ENCODE measurements at regions not wholly inside any gene's neighbourhood (a gene's known extent, or its start where the extent isn't known, plus 50 kb on each side); places are given as distances from the start of the nearest gene placed in this dataset.

DNA sequence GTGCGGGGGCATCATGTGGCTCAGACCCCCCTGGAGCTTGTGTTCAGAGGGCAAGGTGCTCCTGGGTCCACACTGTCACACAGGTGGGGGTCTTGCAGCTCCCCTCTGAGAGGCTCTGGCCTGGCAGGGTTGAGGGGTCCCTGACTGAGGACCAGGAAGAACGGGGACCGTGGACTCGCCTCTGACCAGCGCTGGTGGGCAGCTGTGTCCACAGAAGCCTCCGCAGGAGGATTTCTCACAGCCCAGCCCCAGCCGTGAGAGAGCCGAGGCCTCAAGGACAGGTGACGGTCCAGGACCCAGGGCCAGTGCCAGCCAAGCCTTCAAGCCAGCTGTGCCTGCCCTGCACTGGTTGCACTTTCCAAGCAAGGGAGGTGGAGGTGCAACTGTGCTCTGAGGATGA is 63.5 kb upstream of the TTC34 start:
- in situ Hi-C loops (cut with MboI; ENCODE audit: low pct_unique_long_range_greater_than_20kb, low sequenced_read_pairs) = no loop called here
- DNase-seq = no peak

DNA sequence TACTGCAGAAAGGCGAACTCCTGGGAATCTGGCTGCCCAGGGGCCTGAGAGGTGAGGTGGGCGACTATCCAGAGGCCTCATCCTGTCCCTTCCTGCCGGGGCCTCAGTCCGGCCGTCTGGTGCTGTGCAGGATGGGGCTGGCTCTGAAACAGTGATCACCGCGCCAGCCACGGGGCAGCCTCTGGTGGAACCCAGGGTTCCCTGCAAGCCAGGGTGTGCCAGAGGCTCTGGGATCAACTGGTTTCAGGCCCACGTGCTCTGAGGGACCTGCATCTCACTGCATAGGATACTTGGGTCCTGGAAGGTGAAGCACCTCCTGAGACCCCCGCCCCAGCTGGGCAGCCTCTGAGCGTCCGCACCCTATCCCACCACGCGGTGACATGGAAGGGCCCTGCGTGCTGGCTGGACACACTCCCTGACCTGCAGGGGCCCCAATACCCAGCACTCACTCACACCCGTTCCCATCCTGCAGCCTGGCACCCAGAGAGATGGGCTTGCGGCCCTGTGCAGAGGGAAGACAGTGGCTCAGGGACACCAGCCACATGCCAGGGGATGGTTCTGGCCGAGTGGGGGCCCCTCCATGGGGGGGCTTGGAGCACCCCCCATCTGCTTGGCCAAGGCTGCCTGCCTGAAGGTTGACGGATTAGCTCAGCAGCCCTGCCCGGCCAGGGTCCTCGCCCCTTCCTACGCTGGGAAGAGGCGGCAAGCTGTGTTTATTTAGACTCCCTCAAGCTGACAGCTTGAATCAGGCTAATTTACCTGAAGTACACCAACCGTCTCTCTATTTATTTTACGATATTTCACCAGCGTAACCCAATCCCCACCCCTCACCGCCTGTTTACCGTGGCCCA is 64.3 kb upstream of the TTC34 start:
- in situ Hi-C loops (cut with MboI; ENCODE audit: low pct_unique_long_range_greater_than_20kb, low sequenced_read_pairs) = no loop called here
- no peak for DNase-seq

DNA sequence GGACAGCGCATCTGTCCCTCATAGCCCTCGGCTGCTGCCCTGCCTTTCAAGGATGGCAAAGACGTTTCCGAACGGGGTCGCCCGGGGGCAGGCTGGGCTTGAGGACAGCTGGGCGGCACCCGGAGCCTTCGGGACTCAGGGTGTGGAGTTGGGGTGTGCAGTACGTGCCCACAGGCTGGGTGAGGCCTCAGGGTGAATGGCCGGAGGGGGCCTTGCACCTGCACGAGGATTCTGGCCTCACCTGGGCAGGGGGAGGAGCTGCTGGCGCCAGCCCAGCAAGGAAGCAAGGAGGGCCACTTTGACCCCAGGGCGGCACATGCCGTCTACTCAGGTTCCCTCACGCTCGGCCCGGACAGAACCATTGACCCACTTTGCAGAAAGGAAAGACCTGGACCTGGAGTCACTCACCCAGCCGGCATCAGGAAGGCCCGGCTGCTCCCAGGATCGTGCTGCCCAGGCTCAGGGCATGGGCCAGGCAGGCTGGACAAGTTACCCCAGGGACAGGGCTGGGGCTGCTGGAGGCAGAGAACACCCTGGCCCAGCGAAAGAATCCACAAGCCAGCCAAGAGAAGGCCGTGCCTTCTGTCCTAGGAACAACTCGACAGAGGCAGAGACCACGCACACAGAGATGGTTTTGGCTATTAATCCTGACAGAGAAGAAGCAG is 65.1 kb upstream of the TTC34 start:
- in situ Hi-C loops (cut with MboI; ENCODE audit: low pct_unique_long_range_greater_than_20kb, low sequenced_read_pairs) = no loop called here
- no peak for DNase-seq

DNA sequence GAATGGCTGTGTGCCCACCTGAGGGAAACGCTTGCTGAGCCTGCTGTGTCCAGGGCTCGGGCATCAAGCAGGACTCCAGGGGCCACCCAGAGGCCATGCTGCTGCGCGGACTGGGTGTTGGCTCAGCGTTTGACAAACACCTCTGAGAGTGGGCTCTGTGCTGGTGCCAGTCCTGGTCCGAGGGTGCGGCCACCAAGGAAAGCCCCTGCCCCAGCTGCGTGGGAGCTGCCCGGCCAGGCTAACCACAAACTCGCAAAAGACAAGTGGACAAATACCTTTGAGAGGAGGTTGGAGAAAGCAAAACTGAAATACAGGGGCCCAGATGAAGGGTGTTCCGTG is 65.6 kb upstream of the TTC34 start:
- in situ Hi-C loops (cut with MboI; ENCODE audit: low pct_unique_long_range_greater_than_20kb, low sequenced_read_pairs) = no loop called here

DNA sequence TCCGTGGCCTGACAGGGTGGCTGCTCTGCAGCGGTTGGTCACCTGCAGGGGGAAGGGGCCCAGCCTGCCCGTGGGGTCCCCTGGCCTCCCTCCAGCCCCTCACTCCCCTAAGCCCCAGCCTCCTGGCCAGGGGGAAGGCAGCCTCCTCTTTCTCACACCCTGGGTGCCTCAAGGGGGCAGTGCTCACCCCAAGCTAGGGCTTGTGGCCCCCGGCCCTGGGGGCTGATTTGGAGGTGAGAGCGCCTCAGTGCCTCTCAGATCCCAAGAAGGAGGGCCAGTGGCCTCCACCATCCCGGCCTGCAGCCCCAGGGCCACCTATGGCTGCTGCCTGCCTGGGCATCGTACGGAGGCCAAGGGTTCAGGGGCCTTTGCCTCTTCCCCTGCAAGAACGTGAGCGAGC is 66.4 kb upstream of the TTC34 start:
- DNase-seq = no peak
- in situ Hi-C loops (cut with MboI; ENCODE audit: low pct_unique_long_range_greater_than_20kb, low sequenced_read_pairs) = no loop called here

More for the DNA sequence above, 65.6 kb upstream of the TTC34 start:
- no peak for DNase-seq

DNA sequence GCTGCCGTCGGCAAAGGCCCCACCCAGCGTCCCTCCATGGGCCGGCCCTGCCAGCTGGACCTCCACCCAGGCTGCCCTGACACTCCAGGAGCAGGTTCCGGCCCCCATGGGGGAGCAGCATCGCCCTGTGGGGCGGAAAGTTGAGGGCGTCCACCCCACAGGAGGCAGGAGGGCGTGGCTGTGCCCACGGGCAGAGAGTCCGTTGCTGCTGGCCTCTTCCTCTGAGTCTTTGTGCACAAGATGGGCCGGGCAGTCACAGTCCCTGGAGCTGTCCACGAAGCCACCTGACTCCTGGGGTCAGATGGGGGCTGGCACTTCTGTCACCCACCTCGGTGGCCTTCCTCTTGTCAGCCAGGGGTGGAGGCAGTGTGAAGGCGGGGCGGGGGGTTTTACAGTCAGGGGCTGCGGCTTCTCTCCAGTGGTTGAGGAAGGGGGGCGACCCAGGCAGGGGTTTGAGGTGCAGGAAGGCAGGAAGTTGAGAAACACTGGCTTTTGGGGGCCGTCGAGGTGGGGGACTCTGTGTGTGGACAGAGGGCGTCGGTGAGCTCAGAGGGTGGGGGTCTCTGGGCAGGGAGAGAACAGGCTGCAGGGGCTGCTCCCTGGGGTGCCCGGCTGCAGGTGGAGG is 67.2 kb upstream of the TTC34 start:
- in situ Hi-C loops (cut with MboI; ENCODE audit: low pct_unique_long_range_greater_than_20kb, low sequenced_read_pairs) = no loop called here
- DNase-seq = no peak

DNA sequence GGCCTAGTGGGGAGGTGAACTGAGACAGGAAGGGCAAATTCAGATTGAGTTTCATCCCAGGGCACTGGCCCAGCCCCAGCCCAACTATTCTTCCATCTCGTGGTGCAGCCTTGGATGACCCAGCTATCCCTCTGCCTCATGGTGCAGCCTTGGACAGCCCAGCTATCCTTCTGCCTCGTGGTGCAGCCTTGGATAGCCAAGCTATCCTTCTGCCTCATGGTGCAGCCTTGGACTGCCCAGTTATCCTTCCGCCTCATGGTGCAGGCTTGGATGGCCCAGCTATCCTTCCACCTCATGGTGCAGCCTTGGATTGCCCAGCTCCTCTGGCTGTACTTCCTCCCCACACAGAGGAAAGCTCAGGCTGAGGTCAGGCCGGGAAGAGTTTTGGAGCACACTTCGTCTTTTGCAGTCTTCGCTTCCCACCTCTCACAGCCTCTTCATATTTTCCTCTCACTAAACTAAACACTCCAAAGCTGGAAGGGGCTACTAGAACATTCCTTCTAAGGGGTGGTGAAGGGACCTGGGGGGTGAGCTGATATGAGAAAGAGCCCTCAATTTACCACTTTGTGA is 69.8 kb upstream of the TTC34 start:
- in situ Hi-C loops (cut with MboI; ENCODE audit: low pct_unique_long_range_greater_than_20kb, low sequenced_read_pairs) = no loop called here
- no peak for DNase-seq

DNA sequence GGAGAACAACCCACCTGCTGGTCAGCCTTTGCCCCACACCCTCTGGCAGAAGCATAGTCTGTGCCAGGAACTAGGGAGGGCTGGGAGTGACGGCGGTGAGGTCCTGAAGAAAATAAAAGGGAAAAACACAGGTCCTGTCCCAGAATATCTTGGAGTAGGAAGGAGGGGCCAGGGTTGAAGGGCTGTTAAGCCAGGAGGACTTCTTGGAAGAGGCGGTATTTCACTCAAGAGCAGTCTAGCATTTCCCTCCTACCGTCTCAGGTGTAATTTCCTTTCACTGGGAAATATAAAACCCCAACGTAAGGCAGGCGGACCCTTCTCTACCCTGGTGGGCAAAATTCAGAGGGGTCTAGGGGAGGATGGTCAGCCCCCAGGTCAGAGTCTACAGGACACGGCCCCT is 72.7 kb upstream of the TTC34 start:
- in situ Hi-C loops (cut with MboI; ENCODE audit: low pct_unique_long_range_greater_than_20kb, low sequenced_read_pairs) = no loop called here
- no peak for DNase-seq

DNA sequence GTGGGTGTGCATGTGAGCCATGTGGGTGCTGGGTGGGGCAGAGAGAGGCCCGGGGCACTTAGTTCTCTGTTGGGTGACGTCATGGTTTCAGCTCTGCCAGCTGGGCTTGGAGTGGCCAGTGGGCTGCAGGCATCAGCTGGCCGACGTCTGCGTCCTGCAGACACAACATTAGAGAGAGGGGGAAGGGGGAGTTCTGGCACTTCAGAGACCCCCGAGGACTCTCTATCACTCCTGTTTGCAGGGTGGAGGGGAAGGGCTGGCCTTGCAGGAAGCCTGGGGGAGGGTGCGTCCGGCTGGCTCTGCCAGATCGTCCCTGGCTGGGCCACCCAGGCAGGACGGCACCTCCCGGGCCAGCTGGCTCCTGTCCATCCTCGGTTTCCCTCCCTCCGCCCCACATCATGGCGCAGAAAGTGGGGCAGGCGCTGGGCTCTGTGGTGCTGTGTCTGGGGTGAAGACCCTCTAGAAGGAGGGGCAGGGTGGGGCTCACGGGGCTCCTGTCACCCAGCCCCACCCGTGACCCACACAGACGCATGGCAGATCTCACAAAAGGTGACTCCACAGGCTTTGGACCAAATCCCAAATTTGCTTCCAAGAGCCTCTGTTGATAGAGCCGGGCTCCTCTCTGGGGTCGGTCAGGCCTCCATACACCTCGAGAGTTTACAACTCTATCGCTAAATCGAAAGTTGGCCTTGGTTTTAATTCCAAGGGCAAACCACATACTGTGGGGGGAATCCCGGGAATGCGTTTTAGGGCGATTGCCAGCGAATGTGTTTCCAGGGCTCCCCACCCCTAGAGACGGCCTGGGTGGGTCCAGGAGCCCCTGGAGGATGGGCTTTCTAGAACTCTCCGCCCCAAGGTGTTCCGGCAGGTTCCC is 73.4 kb upstream of the TTC34 start:
- DNase-seq = no peak
- in situ Hi-C loops (cut with MboI; ENCODE audit: low pct_unique_long_range_greater_than_20kb, low sequenced_read_pairs) = no loop called here

DNA sequence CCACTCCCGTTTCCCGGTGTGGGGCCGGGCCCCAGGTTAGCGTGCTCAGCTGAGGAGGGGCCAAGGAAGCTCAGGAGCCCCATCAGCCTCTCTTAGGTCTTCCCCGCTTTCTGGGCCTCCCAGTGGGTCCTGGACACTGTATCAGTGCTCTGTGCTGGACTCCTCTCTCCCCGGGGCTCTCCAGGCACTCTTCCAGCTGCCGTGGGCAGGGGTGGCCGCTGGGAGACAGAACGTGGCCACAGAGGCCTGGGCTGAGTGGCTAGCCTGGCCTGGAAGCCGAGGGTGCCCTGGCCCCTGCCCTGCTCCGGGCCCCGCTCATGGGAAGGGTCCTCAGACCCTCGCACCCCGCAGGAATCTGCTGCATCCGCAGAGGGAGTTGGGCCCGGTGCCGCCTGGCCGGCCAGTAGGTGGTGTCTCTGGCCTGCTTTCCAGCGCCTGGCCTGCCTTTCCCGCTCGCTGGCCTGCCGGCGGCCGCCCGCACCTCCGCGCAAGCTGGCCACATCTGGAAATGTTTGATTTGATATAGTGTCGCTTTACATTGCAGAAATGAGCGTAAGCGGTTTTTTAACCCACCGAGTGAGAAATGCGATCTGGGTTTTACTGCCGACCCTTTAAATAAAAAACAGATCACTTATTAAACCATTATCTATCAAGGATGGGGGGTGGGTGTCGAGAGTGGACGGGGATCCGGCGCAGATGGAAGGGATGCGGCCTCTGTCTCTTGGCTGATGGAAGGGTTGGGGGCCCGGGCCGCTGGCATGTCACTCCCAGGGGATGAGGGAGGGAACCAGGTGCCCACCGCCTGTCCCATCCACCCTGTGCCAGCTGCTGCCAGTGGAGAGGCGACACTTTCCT is 74.4 kb upstream of the TTC34 start:
- DNase-seq = no peak
- in situ Hi-C loops (cut with MboI; ENCODE audit: low pct_unique_long_range_greater_than_20kb, low sequenced_read_pairs) = no loop called here

DNA sequence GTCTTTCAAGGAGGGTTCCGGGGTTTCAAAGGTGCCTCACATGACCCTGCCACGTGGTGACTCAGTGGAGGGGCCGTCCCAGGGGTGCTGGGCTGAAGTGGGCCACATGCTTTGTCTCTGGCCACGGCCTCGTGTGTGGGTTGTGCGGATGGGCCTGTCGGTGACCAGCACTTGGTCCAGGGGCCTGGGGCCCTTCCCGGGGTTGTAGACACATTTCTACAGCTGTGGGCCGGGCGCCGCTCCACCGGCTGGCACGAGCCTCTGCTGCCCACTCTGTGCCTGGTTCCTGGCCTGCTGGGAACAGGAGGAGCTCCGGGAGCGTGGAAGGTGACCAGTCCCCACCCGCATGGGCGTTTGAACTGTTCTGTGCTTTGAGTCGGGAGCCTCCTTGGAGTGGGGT is 75.4 kb upstream of the TTC34 start:
- in situ Hi-C loops (cut with MboI; ENCODE audit: low pct_unique_long_range_greater_than_20kb, low sequenced_read_pairs) = no loop called here
- no peak for DNase-seq

DNA sequence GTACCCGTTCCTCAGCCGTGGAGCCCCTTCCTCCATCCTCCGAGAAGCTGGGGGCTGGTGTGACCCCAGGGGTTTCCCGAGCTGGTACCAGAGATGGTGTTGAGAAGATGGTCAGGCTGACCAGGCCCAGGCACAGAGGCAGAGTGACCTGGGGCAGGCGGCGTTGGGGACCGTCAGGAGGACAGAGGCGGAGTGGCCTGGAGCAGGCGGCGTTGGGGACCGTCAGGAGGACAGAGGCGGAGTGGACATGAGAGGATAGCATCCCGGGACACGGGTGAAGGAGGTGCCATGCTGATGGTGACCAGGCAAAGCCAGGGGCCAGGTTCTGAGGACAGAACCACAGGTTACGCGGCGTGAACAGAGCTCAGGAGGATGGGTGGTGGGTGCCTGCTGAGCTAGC is 75.9 kb upstream of the TTC34 start:
- in situ Hi-C loops (cut with MboI; ENCODE audit: low pct_unique_long_range_greater_than_20kb, low sequenced_read_pairs) = no loop called here

DNA sequence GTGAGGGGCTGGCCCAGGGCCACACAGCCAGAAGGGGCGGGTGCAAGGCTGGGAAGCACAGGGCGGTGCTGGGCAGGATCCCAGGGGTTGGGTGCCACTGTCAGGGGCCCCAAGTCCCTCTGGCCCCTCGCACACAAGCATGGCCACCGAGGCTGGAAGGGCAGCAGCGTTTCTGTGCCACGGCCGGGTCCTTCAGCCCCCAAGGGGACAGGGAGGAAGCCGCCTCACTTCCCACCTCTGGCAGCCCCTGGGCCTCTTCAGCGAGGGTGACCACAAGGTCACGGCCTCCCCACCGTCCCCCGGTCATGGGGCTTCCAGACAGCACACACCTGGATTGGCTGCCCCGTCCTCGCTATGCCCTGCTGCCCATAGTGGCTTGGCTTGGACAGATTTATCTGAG is 77.1 kb upstream of the TTC34 start:
- in situ Hi-C loops (cut with MboI; ENCODE audit: low pct_unique_long_range_greater_than_20kb, low sequenced_read_pairs) = no loop called here
- no peak for DNase-seq

More for the DNA sequence above, 75.9 kb upstream of the TTC34 start:
- DNase-seq = no peak

DNA sequence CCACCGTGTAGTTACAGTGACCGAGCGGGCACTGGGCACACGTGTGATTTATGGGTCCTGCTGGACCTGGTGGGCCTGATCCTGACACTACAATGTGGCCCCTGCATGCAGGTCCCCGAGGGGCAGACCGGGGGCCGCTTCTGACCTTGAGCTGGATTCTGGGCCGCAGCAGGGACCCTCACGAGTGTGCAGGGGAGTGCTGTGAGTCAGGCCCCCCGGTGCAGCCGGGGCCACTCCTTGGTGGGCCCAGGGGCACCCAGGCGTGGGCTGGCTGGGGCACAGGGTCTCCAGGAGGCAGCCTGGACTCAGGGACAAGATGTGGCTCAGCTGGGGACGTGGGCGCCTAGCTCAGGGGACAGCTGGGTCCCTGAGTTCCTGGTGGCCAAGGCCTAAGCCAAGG is 77.5 kb upstream of the TTC34 start:
- DNase-seq = no peak
- in situ Hi-C loops (cut with MboI; ENCODE audit: low pct_unique_long_range_greater_than_20kb, low sequenced_read_pairs) = no loop called here

DNA sequence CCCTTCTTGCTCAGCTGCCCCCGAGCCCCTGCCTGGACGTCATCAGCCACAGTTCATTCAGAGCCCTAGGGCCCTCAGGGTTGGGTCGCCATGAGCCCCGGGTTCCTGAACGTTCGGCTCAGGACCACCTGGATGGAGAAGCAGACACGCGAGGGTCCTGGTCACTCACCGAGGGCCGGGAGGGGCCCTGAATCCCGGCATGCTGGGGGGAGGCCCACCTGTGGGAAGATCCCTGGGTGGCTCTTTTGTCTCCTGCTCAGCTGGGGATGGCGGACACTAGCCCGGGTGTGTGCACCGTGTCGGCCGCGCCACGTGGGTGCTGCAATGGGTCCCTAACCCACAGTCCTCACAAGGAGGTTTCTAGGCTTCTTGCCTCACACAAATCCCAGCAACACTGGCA is 78.1 kb upstream of the TTC34 start:
- in situ Hi-C loops (cut with MboI; ENCODE audit: low pct_unique_long_range_greater_than_20kb, low sequenced_read_pairs) = no loop called here
- DNase-seq = no peak

DNA sequence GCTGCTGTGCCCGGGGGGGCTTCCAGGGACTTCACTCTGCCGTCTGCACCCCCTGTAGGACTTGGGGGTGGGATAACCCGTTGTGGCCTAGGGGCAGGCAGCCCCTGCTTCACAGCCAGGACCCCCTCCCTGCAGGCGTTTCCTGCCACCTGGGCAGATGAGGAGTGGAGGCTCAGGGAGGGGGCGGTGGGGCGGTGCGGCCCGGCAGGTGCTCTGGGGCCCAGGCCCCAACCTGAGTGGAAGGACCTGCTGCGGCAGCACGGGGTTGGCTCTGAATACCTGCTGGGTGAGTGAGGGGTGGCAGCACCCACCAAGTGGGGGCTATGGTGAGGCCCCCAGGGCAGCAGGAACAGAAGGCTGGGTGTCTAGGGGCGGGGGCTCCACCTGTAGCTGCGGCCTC is 78.6 kb upstream of the TTC34 start:
- in situ Hi-C loops (cut with MboI; ENCODE audit: low pct_unique_long_range_greater_than_20kb, low sequenced_read_pairs) = no loop called here
- DNase-seq = no peak

DNA sequence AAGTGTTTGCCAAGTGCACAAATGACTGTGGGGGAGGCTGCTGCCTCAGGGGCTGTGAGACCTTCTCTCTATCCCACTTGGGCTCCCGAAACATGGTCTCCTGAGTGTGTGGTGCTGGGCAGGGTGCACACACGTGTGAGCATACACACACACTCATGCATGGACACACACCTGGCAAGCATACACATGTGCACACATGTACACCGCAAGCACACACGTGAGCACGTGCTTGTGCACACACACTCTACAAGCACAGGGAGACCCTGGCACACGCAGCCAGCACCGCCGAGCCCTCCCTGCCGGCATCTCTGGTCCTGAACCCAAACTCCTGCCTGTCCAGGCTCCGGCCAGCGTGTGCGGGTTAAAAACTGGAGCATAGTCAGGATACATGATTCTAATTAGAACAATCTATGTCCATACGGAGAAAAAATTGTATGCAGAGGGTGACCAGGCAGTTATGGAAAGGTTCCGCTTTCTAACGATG is 79.4 kb upstream of the TTC34 start:
- in situ Hi-C loops (cut with MboI; ENCODE audit: low pct_unique_long_range_greater_than_20kb, low sequenced_read_pairs) = no loop called here
- DNase-seq = no peak

DNA sequence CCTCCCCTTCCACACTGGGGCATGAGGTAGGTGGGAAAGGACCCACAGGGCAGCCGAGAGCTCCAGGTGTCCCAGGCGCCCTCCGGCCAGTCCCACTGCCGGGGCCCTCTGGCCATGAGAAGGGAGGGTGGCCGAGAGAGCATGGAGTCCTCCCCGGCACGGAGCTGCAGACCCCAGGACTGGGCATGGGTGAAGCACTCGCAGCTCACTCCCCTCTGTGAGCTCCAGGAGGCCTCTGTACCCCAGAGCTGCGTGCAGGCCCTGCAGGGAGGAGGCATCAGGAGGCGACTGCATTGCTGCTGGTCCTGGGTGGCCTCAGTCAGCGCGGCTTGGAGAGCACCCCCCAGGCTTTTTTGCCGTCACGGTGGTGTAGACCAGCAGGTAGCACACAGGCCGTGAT is 80.1 kb upstream of the TTC34 start:
- no peak for DNase-seq
- in situ Hi-C loops (cut with MboI; ENCODE audit: low pct_unique_long_range_greater_than_20kb, low sequenced_read_pairs) = no loop called here
